NCI-H2171 (cell line): ENCODE measurements at regions not wholly inside any gene's neighbourhood (a gene's known extent, or its start where the extent isn't known, plus 50 kb on each side); places are given as distances from the start of the nearest gene placed in this dataset.
A peak's percentile ranks its signal among the peaks of the same experiment; 100 is the strongest.

Source experiments
- DNase-seq: peaks from one replicate; lab custom pipeline; 2025; lab: John Stamatoyannopoulos, UW

GRCh38 chr9:119487118-119487827, 118.0 kb upstream of the BRINP1 start:
- no peak for DNase-seq

- DNase-seq = no peak
Measured at GRCh38 chr9:119483153-119483552, 113.9 kb upstream of the BRINP1 start.

- DNase-seq = no peak
Measured at GRCh38 chr9:119477197-119477596, 108.0 kb upstream of the BRINP1 start.

- DNase-seq = no peak
Measured at GRCh38 chr9:119458068-119458467, 88.8 kb upstream of the BRINP1 start.

GRCh38 chr9:119453980-119454379, 84.7 kb upstream of the BRINP1 start:
- peak; percentile 86 for DNase-seq

GRCh38 chr9:119453490-119453911, 84.3 kb upstream of the BRINP1 start:
- peak; percentile 74 for DNase-seq

GRCh38 chr9:119451426-119451825, 82.2 kb upstream of the BRINP1 start:
- peak; percentile 53 for DNase-seq

- no peak for DNase-seq
Measured at GRCh38 chr9:119443179-119443578, 73.9 kb upstream of the BRINP1 start.

GRCh38 chr9:119441832-119442231, 72.6 kb upstream of the BRINP1 start:
- DNase-seq = no peak

- no peak for DNase-seq
Measured at GRCh38 chr9:119441338-119441737, 72.1 kb upstream of the BRINP1 start.

- no peak for DNase-seq
Measured at GRCh38 chr9:119436261-119436660, 67.0 kb upstream of the BRINP1 start.

GRCh38 chr9:119435076-119435475, 65.8 kb upstream of the BRINP1 start:
- DNase-seq = no peak

- no peak for DNase-seq
Measured at GRCh38 chr9:119432428-119432827, 63.2 kb upstream of the BRINP1 start.

GRCh38 chr9:119429302-119429701, 60.1 kb upstream of the BRINP1 start:
- no peak for DNase-seq

GRCh38 chr9:119420231-119420630, 51.0 kb upstream of the BRINP1 start:
- no peak for DNase-seq
